ENCODE measurements at regions not wholly inside any gene's neighbourhood (a gene's known extent, or its start where the extent isn't known, plus 50 kb on each side); places are given as distances from the start of the nearest gene placed in this dataset.

DNA sequence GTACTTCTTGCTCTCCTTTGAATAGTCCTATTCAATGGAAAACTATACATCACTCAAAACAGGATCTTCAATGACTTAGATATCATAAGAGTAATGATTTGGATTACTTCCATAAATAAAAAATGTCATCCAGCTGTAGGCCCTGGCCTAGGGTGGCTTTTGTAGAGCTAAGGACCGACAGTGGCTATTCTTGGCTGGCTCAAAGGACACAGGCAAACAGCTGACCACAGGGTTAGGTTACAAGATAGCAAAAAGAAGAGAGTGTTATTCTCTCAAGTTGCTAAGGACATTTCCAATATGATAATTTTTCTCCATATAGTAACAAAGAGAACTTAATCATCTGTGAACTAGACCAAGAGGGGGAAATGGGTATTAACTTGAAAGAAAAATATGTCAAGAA, 495.1 kb downstream of the PLPP3 start:
- TF ChIP-seq, protein P1, sequence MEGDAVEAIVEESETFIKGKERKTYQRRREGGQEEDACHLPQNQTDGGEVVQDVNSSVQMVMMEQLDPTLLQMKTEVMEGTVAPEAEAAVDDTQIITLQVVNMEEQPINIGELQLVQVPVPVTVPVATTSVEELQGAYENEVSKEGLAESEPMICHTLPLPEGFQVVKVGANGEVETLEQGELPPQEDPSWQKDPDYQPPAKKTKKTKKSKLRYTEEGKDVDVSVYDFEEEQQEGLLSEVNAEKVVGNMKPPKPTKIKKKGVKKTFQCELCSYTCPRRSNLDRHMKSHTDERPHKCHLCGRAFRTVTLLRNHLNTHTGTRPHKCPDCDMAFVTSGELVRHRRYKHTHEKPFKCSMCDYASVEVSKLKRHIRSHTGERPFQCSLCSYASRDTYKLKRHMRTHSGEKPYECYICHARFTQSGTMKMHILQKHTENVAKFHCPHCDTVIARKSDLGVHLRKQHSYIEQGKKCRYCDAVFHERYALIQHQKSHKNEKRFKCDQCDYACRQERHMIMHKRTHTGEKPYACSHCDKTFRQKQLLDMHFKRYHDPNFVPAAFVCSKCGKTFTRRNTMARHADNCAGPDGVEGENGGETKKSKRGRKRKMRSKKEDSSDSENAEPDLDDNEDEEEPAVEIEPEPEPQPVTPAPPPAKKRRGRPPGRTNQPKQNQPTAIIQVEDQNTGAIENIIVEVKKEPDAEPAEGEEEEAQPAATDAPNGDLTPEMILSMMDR (IDR thresholded peaks at IDR 0.05; ENCODE audit: insufficient read depth, low read depth, low read length) = no peak
- H3K4me3 ChIP-seq (ENCODE audit: low read depth, low read length) = no peak overlapping the region
- DNase-seq (ENCODE audit: low read depth) = no peak

- TF ChIP-seq, protein P1 (IDR thresholded peaks at IDR 0.05; ENCODE audit: insufficient read depth, low read depth, low read length) = no peak
- no peak overlapping the region for H3K4me3 ChIP-seq (ENCODE audit: low read depth, low read length)
- no peak for DNase-seq (ENCODE audit: low read depth)
Observed at GRCh38 chr1:56081736-56082135, 497.6 kb downstream of the PLPP3 start.

- peak; percentile 86 for DNase-seq (ENCODE audit: low read depth)
- no peak overlapping the region for H3K4me3 ChIP-seq (ENCODE audit: low read depth, low read length)
- TF ChIP-seq, protein P1 (IDR thresholded peaks at IDR 0.05; ENCODE audit: insufficient read depth, low read depth, low read length) = no peak
Observed at GRCh38 chr1:56081173-56081572, 498.2 kb downstream of the PLPP3 start.

DNA sequence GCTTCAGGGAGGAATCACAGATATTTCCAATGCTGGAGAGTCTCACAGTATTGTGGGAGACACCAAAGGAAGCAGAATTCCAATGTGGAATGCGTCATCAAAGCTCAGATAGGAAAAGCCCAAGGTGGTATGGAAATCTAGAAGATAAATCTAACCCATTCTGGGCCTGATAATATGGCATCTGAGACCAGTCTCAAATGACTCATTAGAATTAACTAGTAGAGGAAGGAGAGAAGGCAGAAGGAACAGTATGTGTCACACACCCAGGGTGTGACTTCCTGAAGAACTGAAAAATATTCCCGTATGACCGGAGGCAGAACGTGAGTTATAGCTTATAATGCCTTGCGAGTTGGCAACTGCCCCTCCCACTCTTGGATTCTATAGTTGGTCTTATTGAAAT, 499.2 kb downstream of the PLPP3 start:
- DNase-seq (ENCODE audit: low read depth) = no peak
- TF ChIP-seq, protein P1 (IDR thresholded peaks at IDR 0.05; ENCODE audit: insufficient read depth, low read depth, low read length) = no peak
- H3K4me3 ChIP-seq (ENCODE audit: low read depth, low read length) = no peak overlapping the region

- TF ChIP-seq, protein P1 (IDR thresholded peaks at IDR 0.05; ENCODE audit: insufficient read depth, low read depth, low read length) = no peak
- DNase-seq (ENCODE audit: low read depth) = no peak
- no peak overlapping the region for H3K4me3 ChIP-seq (ENCODE audit: low read depth, low read length)
Observed at GRCh38 chr1:56079391-56079790, 500.0 kb downstream of the PLPP3 start.

DNA sequence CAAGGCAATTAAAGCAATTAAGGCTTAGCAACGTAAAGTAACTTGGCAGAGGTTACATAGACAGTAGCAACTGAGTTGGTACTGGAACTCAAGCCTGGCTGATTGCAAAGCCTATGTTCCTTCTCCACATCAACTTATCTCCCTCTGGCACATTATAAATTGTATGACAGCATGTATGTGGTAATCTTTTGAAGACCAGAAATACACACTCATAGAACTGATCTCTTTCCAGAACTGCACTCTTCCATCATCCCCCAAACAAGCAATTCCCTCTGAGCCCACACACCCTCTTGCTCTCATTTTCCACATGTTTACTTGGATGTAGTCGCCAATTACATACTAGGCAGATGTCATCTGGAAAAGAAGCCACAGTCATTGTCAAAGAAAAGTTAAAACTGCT, 502.2 kb downstream of the PLPP3 start:
- H3K4me3 ChIP-seq (ENCODE audit: low read depth, low read length) = no peak overlapping the region
- DNase-seq (ENCODE audit: low read depth) = no peak

More for the DNA sequence above, 502.2 kb downstream of the PLPP3 start:
- TF ChIP-seq, protein P1 (IDR thresholded peaks at IDR 0.05; ENCODE audit: insufficient read depth, low read depth, low read length) = no peak
